T-helper 2 cell (primary cell): ENCODE measurements at regions not wholly inside any gene's neighbourhood (a gene's known extent, or its start where the extent isn't known, plus 50 kb on each side); places are given as distances from the start of the nearest gene placed in this dataset.
A peak's percentile ranks its signal among the peaks of the same experiment; 100 is the strongest.
"Not testable (repeated sequence)": the region's sequence is repeated elsewhere in the genome, so short reads cannot be mapped to it uniquely, and the experiment has no call there.

Experiments
- DNase-seq, 5 experiments: peaks; one replicate each; pipeline versions ENCODE4 v3.0.0 to v3.0.0-alpha.2; 2012 to 2022

DNA sequence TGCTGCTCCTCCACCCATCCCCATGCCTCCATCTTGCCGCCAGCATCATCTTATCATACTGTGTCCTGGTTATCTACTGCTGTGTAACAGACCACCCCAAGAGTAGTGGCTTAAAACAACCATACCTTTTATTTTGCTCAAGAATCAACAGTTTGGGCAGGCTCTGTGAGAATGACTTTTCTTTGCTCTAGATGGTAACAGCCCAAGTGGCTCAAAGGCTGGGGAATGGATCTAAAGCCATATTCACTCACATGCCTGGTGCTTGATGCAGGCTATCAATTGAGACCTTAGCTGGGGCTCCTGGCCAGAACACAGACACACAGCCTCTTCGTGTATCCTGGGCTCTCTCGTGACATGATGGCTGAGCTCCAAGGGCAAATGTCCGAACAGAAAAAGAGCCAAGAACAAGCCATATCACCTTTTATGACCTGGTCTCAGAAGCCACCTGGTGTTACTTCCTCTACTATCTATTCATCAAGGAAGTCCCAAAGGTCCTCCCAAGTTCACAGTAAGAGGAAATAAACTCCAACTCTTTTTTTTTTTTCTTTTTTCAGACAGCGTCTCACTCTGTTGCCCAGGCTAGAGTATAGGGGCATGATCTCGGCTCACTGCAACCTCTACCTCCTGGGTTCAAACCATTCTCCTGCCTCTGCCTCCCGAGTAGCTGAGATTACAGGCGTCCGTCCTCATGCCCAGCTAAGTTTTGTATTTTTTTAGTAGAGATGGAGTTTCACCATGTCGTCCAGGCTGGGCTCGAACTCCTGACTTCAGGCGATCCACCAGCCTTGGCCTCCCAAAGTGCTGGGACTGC, 159.3 kb upstream of the JARID2 start:
- DNase-seq, result no peak

DNA sequence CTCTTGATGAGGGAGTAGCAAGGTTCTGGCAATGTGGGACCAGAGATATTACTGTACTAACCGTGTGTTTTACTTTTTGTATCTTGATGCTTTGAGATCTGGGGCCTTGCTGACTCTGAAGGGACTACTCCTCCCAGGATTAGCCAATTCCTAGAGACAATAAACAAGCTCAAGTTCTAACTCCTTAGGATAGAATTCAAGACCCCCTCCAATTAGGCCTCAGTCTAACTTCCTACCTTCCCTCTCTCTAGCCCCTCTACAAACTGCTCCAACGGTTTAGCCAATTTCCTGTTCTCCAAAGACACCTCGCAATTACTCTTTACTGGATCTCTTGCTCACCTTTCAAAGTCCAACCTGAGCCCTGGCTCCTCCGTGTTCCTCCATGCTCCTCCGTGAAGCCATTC, 158.7 kb upstream of the JARID2 start:
- no peak for DNase-seq

GRCh38 chr6:15088904-15089568, 156.8 kb upstream of the JARID2 start:
- DNase-seq, result no peak

DNA sequence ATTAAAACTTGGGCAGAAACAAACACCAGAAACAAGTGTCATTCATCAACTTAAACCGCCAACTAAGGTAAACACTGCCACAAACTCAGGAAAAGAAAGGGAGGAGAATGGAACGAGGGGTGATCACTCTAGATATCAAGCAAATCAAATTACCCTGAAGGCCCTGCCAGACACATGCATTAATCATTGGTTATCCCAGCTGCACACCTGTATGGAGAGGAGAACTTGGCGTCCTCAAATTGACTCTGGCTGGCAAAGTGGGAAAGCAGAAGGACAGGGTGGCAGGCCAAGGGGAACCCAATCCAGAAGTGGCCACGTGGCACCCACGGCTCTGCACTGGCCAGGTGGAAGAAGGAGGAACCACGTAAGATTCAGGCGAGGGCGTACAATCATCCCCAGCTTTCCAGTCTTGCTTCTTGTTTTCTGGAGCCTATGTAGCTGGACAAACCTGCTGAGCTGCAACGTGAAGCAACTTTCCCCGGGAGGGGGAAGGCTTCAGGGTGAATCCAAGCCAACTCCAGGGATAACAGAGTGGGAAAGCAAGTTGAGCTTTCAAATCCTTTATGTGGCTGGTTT, 156.2 kb upstream of the JARID2 start:
- DNase-seq, result no peak

GRCh38 chr6:15090145-15090579, 155.7 kb upstream of the JARID2 start:
- no peak for DNase-seq

DNA sequence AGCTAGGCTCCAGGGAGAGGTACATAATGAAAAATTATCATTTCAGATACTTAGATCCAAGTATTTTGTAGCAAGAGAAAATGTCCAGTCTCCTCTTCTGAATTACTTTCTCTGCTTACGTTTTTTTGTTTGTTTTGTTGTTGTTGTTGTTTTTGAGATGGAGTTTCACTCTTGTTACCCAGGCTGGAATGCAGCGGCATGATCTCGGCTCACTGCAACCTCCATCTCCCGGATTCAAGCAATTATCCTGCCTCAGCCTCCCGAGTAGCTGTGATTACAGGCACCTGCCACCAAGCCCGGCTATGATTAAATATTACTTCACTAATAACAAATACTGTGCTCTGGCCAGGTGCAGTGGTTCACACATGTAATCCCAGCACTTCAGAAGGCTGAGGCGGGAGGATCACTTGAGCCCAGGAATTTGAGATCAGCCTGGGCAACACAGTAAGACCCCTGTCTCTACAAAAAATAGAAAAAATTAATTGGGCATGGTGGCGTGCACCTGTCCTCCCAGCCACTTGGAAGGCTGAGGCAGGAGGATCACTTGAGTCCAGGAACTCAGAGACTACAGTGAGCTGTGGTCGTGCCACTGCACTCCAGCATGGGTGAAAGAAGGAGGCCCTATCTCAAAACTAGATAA, 155.0 kb upstream of the JARID2 start:
- no peak for DNase-seq

GRCh38 chr6:15096894-15097837, 148.7 kb upstream of the JARID2 start:
- DNase-seq, result peak in 1 of 5 experiments; percentile 64

DNA sequence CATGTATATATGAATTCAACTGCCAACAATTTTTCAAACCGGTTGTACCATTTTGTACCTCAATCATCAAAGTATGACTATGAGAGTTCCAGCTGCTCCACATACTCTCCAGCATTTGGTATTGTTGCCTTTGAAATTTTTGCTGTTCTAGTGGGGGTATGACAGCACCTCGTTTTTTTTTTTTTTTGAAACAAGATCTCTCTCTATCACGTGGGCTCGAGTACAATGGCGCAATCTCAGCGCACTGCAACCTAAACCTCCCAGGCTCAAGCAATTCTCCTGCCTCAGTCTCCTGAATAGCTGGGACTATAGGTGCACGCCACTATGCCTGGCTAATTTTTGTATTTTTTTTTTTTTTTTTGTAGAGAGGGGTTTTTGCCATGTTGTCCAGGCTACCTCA, 144.7 kb upstream of the JARID2 start:
- DNase-seq, result no peak

DNA sequence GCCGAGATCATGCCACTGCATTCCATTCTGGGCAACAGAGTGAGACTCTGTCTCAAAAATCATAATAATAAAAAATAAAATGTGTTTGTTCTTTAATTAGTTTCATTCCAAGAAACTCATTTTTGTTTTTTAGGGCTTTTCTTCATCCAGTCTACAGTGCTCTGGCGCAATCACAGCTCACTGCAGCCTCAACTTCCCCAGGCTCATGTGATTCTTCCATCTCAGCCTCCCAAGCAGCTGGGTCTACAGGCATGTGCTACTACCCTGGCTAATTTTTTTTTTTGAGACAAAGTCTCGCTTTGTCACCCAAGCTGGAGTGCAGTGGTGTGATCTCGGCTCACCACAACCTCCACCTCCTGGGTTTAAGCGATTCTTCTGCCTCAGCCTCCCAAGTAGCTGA, 143.6 kb upstream of the JARID2 start:
- no peak for DNase-seq

- DNase-seq, result no peak
Observed at GRCh38 chr6:15106958-15107643, 138.8 kb upstream of the JARID2 start.

DNA sequence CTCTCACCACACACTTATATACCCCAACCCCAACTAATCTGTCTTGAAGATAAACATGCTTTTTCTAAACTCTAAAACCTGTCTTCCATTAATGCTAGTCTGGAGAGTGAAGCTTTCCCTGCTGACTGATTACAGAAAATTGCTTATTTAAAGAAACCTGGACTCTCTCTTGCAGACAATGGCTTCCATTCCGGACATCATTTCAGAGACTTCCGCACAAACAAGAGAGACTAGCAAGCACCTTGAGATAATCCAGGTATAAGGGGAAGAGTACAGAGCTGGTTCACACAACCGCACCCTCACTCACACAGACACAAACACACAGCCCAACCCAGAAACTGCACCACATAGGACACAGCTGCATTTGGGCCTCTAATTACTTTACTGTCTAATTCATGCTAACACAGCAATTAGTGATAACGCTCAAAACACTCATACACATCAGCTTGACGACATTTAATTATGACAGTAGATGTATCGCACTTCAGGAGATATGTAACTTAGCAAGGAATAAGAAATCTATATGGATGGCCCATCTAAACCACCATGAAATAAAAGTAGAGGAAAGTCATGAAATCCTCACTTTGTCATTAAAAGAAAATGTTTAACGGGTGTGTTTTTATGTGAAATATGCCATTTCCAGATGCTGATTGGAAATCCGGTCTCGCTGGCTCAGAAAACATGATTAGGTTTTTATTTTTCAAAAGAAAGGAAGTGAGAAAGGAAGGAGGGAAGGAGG, 138.1 kb upstream of the JARID2 start:
- no peak for DNase-seq

DNA sequence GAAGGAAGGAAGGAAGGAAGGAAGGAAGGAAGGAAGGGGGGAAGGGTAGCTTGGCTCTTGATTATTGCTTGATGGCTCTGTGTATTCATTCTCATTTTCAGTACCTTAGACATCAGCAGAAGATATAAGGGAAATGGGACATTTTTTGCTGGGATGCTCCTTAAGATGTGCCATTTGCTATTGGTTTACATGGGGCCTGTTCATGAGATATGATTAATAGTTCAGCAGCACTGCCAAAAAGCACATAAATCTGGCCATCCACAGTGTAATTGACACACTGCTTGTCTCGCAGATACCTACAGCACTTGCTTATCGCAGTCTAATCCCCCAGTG, 137.5 kb upstream of the JARID2 start:
- DNase-seq, result no peak

GRCh38 chr6:15109338-15110090, 136.4 kb upstream of the JARID2 start:
- no peak for DNase-seq

GRCh38 chr6:15110726-15111354, 135.0 kb upstream of the JARID2 start:
- DNase-seq, result no peak

GRCh38 chr6:15111576-15111975, 134.3 kb upstream of the JARID2 start:
- not testable (repeated sequence) for DNase-seq

DNA sequence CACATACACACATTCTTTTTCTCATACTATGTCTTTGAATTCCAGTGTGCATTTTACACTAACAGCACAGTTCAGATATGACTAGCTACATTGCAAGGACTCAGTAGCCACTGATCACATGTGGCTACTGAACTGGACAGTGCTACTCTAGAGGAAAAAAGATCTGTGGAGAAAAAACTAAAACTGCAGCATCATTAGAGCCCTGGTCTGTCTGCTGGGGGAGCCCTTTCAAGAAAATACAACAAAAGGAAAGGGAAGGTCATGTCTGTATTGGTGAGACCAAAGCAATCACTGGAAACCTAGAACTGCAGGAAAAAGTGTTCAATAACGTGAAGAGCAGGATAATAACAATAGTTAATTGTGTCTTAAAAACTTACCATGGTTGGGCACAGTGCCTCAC, 132.3 kb upstream of the JARID2 start:
- no peak for DNase-seq

DNA sequence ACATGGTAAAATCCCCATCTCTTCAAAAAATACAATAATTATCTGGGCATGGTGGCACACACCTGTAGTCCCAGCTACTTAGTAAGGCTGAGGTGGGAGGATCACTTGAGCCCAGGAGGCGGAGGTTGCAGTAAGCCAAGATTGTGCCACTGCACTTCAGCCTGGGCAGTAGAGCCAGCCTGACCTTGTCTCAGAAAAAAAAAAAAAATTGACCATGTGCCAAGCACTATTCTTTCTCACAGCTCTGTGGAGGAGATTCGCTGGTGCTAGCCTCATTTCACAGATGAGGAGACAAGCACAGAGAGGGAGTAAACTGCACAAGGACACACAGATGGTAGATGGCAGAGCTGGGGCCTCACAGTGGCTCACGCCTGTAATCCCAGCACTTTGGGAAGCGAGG, 131.8 kb upstream of the JARID2 start:
- DNase-seq, result no peak

DNA sequence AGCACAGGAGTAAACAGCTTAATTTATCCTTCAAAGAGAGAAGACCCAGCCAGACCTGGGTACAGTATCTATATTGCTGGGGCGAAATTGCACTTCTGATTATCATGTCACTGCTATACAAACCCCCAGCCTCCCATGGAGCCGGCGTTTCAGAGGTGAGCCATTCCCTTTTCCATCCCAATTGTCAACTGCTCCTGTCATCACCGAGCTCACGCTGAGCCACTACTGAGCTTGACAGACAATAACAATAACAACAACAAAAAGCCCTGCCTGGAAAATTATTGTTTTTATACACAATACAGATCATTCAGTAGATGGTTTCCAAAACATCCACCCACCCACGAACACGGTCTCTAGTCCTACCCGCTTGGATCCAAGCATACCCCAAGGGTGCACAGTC, 129.0 kb upstream of the JARID2 start:
- DNase-seq, result no peak

DNA sequence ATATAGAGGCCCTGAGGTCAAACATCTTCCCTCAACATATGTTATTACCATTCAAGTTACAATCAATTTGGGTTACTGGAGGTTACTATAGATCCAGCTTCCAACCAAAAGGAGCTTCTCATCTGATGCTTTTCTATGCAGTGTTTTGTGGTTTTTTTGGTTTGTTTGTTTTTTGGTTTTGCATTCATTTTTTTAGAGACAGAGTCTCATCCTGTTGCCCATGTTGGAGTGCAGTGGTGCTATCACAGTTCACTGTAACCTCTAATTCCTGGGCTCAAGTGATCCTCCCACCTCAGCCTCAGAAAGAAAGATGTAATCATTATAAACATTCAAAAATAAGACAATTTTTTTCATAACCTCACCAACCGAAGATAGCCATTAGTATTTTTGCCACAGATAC, 124.4 kb upstream of the JARID2 start:
- DNase-seq, result peak in 1 of 5 experiments; percentile 32
